Esophagus (tissue), 2 donors: ENCODE measurements at regions not wholly inside any gene's neighbourhood (a gene's known extent, or its start where the extent isn't known, plus 50 kb on each side); places are given as distances from the start of the nearest gene placed in this dataset.
"Not testable (repeated sequence)": the region's sequence is repeated elsewhere in the genome, so short reads cannot be mapped to it uniquely, and the experiment has no call there.

Source experiments
- H3K27ac ChIP-seq, 2 donors: one replicate each; pipeline ENCODE4 v1.5.1; 2013; ENCODE audit warnings: low read depth in 2 of 2, mild to moderate bottlenecking in 2 of 2, inconsistent platforms in 1 of 2, low read length in 1 of 2, moderate library complexity in 1 of 2
- H3K27me3 ChIP-seq, 2 donors: one replicate each; pipeline ENCODE4 v1.6.1; 2013; ENCODE audit warnings: low read length in 2 of 2, control low read depth in 1 of 2, mild to moderate bottlenecking in 1 of 2; ENCODE audit not compliant: insufficient read depth in 2 of 2, control insufficient read depth in 1 of 2
- H3K36me3 ChIP-seq, 2 donors: one replicate each; pipeline ENCODE4 v1.6.1; 2013; ENCODE audit warnings: low read length in 1 of 2; ENCODE audit not compliant: control insufficient read depth in 2 of 2, insufficient read depth in 2 of 2
- H3K4me1 ChIP-seq, 2 donors: one replicate each; pipeline ENCODE4 v1.6.1; 2013; ENCODE audit warnings: low read length in 1 of 2; ENCODE audit not compliant: control insufficient read depth in 2 of 2, insufficient read depth in 2 of 2
- H3K4me3 ChIP-seq, 2 donors: one replicate each; pipeline ENCODE4 v1.5.1; 2013; ENCODE audit warnings: low read length in 2 of 2, mild to moderate bottlenecking in 2 of 2, low read depth in 1 of 2, moderate library complexity in 1 of 2
- H3K9me3 ChIP-seq, 2 donors: one replicate each; pipeline ENCODE4 v1.6.1; 2013; ENCODE audit warnings: mild to moderate bottlenecking in 2 of 2, low read depth in 1 of 2, low read length in 1 of 2, moderate library complexity in 1 of 2; ENCODE audit not compliant: control insufficient read depth in 2 of 2, insufficient read depth in 1 of 2
- WGBS, 2 donors: extraction: QIAGEN DNeasy Blood & Tissue Kit; methylation state at CpG; one replicate each; pipeline ENCODE4 v1.1.7; 2013; 5-methylcytosine and 5-hydroxymethylcytosine counted together
- donor health status: healthy with polysubstance abuse.
- donor health status: Bipolar disorder and iron deficiency.

DNA sequence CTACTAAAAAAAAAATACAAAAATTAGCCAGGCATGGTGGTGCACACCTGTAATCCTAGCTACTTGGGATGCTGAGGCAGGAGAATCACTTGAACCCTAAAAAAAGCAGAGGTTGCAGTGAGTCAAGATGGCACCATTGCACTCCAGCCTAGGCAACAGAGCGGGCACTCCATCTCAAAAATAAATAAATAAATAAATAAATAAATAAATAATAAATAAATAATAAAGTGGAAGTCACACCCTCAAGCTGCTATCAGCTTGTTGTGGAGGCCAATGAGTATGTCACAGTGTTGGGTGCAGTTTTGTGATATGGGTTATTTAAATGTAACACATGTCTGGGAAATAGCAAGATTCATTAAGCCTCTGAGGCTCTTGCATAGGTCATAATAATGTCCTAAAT is 153.9 kb downstream of the NR2F2 start:
- 91 to 93% methylated on average over 1 of the region's 1 CpG for WGBS, 2 donors
- not testable (repeated sequence) for H3K36me3 ChIP-seq, H3K4me1 ChIP-seq, H3K9me3 ChIP-seq, H3K4me3 ChIP-seq, H3K27ac ChIP-seq, H3K27me3 ChIP-seq

DNA sequence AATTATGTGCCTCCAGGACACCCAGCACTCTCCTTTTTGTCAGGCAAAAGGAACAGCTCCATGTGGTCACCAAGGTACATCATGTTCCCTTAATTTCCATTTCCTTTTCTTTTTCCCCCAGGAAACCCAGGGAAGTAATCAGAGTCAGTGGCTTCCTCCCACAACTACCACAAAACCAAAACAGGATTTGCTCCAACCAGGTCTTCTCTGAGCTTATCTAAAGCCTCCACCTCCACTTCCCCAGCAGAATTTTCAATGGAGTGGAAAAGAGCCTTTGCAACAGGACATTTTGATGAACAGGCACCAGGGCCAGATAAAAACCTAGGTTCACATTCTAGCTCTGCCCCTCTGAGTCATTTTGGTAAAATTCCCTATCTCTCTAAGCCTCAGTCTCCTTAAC is 154.3 kb downstream of the NR2F2 start:
- Histone ChIP-seq H3K4me3 (no peak overlapping the region), H3K4me1 (no peaks in the 10 kb centered on the region), H3K9me3 (no peaks in the 10 kb centered on the region), H3K27ac (no peak overlapping the region), H3K27me3 (no peaks in the 10 kb centered on the region), H3K36me3 (no peaks in the 10 kb centered on the region)

DNA sequence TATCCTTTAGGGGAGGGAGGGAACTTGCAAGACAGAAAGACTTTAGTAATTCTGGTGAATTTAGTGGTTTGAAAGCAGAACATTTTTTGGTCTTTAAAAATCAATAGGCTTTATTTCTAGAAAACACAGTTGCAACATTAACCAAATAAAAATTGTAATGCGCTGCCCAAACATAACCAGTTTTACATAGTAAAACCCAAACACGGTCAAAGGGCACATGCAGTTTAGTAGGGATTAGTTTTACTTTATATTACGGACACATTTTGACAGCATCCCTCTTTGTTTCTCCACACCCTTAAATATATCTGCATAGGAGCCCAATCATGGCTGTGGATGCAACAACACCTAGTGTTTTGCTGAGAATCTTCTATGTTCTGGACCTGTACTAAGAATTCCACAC is 156.7 kb downstream of the NR2F2 start:
- no peaks in the 10 kb centered on the region for H3K4me1 ChIP-seq

DNA sequence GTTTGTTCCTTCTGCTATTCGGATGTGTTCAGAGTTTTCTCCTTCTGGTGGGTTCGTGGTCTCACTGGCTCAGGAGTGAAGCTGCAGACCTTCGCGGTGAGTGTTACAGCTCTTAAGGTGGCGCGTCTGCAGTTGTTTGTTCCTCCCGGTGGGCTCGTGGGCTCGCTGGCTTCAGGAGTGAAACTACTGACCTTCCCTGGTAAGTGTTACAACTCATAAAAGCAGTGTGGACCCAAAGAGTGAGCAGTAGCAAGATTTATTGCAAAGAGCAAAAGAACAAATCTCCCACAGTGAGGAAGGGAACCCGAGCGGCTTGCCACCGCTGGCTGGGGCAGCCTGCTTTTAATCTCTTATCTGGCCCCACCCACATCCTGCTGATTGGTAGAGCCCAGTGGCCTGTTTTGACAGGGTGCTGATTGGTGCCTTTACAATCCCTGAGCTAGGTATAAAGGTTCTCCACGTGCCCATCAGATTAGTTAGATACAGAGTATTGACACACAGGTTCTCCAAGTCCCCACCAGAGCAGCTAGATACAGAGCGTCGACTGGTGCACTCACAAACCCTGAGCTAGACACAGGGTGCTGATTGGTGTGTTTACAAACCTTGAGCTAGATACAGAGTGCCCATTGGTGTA is 160.7 kb downstream of the NR2F2 start:
- not testable (repeated sequence) for H3K4me1 ChIP-seq, H3K27ac ChIP-seq, H3K4me3 ChIP-seq, H3K36me3 ChIP-seq, H3K9me3 ChIP-seq, H3K27me3 ChIP-seq
- WGBS, 2 donors: 88 to 89% methylated on average over 14 to 15 of the region's 15 CpGs

More for the DNA sequence above, 156.7 kb downstream of the NR2F2 start:
- no peak overlapping the region for H3K4me3 ChIP-seq
- no peaks in the 10 kb centered on the region for H3K36me3 ChIP-seq
- H3K27ac ChIP-seq: no peak overlapping the region
- WGBS, 2 donors: 90 to 92% methylated on average over 3 of the region's 3 CpGs
- no peaks in the 10 kb centered on the region for H3K27me3 ChIP-seq
- H3K9me3 ChIP-seq: no peaks in the 10 kb centered on the region

DNA sequence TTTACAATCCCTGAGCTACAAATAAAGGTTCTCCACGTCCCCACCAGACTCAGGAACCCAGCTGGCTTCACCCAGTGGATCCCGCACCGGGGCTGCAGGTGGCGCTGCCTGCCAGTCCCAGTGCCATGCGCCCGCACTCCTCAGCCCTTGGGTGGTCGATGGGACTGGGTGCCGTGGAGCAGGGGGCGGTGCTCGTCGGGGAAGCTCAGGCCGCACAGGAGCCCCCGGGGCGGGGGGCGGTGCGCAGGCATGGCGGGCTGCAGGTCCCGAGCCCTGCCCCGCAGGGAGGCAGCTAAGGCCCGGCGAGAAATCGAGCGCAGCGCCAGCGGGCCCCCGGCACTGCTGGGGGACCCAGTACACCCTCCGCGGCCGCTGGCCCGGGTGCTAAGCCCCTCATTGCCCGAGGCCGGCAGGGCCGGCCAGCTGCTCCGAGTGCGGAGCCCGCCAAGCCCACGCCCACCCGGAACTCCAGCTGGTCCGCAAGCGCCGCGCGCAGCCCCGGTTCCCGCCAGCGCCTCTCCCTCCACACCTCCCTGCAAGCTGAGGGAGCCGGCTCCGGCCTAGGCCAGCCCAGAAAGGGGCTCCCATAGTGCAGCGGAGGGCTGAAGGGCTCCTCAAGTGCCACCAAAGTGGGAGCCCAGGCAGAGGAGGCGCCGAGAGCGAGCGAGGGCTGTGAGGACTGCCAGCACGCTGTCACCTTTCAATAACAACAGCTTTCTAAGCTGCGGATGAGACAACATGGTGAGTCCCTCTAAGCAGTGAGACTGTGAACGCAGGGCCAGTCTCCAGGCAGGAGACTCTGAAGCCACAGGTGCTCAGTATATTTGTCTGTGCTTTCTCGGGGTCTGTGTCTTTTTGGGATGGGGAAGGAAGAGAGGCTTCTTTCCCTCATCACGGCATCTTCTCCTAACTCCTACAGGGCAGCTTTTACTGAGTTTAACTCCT is 161.5 kb downstream of the NR2F2 start:
- 90 to 94% methylated on average over 42 to 58 of the region's 58 CpGs for WGBS, 2 donors
- H3K9me3 ChIP-seq, H3K4me3 ChIP-seq, H3K36me3 ChIP-seq, H3K4me1 ChIP-seq, H3K27ac ChIP-seq, H3K27me3 ChIP-seq: not testable (repeated sequence)

DNA sequence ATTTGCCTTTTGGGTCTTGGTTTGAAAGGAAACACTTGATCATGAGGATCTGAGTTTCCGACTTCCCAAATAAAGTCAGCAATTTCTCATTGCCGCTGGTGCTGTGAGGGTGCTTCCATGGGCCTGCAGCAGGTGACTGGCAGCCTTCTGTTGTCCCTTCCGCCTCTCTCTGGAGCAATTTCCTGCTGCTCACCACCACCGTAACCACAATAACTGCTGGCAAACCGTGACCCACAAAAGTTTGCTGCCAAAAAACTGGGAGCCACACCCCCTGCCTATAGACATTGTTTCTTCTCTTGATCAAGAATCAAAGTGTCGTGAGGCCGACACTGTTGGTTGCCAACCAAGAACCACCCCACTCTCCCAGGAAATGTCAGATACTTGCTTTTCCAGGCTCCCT is 164.0 kb downstream of the NR2F2 start:
- no peaks in the 10 kb centered on the region for H3K27me3 ChIP-seq
- WGBS, 2 donors: 49 to 61% methylated on average over 7 of the region's 7 CpGs
- no peaks in the 10 kb centered on the region for H3K4me1 ChIP-seq
- H3K4me3 ChIP-seq: no peak overlapping the region
- no peak overlapping the region for H3K27ac ChIP-seq
- no peaks in the 10 kb centered on the region for H3K36me3 ChIP-seq
- no peaks in the 10 kb centered on the region for H3K9me3 ChIP-seq

DNA sequence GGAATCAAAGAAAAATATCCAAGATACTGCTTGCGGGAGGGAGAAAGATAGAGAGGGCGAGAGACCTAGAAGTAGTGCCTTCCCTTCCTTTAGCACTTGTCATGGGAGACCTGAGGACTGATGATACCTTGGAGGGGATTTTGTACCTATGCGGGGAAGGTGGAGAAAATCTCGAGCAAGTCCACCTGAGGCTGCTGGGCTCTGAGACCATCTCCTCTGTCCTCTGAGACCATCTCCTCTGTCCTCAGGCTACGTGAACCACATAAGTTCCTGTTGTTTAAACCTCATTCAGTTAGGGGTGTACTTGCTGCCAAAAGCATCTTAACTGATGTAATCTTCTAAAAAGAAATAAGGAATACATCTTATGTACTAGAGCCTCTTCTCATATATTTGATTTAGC is 164.9 kb downstream of the NR2F2 start:
- Histone ChIP-seq H3K27me3 (no peaks in the 10 kb centered on the region), H3K27ac (no peak overlapping the region), H3K36me3 (no peaks in the 10 kb centered on the region), H3K4me3 (no peak overlapping the region), H3K4me1 (no peaks in the 10 kb centered on the region), H3K9me3 (no peaks in the 10 kb centered on the region)
- WGBS, 2 donors: 85 to 93% methylated on average over 5 of the region's 5 CpGs

DNA sequence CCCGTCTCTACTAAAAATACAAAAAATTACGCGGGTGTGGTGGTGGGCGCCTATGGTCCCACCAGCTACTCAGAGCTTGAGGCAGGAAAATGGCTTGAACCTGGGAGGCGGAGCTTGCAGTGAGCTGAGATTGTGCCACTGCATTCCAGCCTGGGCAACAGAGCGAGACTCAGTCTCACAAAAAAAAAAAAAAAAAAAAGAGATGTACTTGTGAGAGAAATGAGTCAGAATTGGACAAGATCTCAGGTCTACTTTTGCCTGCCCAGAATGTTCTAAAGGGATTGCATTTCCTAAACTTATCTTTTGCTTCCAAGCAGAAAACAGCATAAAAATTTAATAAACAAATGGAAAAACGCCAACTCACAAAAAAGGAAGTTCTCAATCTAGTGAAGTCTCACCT is 167.5 kb downstream of the NR2F2 start:
- 81 to 93% methylated on average over 7 of the region's 7 CpGs for WGBS, 2 donors
- Histone ChIP-seq H3K9me3 (no peaks in the 10 kb centered on the region), H3K4me3 (no peak overlapping the region)

DNA sequence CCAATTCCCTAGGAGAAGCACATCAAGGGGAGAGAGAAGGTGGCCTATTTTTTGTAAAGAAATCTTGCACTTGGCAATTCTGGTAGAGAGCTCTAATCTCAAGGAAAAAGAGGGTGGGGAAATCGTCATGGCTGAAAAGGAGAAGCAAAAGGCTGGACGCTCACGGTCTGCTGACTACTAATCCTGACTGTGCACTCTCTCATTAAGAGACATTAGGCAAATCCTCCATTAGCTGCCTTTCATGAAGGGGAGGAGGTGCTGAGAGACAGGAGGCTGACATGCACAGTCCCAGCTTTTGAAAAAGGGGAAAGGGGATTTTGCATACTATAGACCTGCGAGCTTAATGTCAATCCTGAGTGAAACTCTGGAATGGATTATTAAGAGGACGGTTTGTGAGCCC is 170.0 kb downstream of the NR2F2 start:
- Histone ChIP-seq H3K9me3 (no peaks in the 10 kb centered on the region), H3K36me3 (no peaks in the 10 kb centered on the region), H3K27ac (no peak overlapping the region), H3K4me3 (no peak overlapping the region), H3K27me3 (peaks cover 0 to 3% of the 10 kb centered on the region in 2 donors), H3K4me1 (no peaks in the 10 kb centered on the region)
- 53 to 57% methylated on average over 5 of the region's 5 CpGs for WGBS, 2 donors

More for the DNA sequence above, 167.5 kb downstream of the NR2F2 start:
- H3K4me1 ChIP-seq: no peaks in the 10 kb centered on the region
- no peaks in the 10 kb centered on the region for H3K36me3 ChIP-seq
- H3K27ac ChIP-seq: no peak overlapping the region
- no peaks in the 10 kb centered on the region for H3K27me3 ChIP-seq

DNA sequence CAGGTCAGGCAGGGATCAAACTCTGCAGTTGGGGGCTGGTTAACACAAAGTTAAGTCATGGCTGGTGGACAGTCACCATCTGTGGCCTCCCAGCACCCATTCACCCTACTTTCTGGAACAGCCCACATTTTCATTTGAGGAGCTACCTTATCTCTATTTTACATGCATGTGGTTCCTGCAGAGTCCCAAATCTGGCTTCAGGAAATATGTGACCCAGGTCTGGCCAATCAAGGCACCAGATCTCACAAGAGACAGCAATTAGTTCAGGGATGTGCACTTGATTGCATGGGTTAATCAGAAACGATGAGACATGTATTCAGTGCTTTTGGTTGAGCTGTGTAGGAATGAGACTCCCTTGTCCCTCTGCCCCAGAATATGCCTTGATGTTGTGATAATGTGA is 170.9 kb downstream of the NR2F2 start:
- Histone ChIP-seq H3K9me3 (no peaks in the 10 kb centered on the region), H3K4me3 (no peak overlapping the region), H3K36me3 (no peaks in the 10 kb centered on the region), H3K4me1 (no peaks in the 10 kb centered on the region), H3K27ac (no peak overlapping the region), H3K27me3 (peaks cover 0 to 3% of the 10 kb centered on the region in 2 donors)
- 73 to 81% methylated on average over 1 of the region's 1 CpG for WGBS, 2 donors
